Fibroblast of gingiva (primary cell): ENCODE measurements at regions not wholly inside any gene's neighbourhood (a gene's known extent, or its start where the extent isn't known, plus 50 kb on each side); places are given as distances from the start of the nearest gene placed in this dataset.
"Not testable (repeated sequence)": the region's sequence is repeated elsewhere in the genome, so short reads cannot be mapped to it uniquely, and the experiment has no call there.

ENCODE experiments used
- DNase-seq: peaks from one replicate; pipeline ENCODE4 v3.0.0-alpha.2; 2011; ENCODE audit warnings: low read depth

- DNase-seq, result no peak
Measured at GRCh38 chr11:25766332-25767015, 565.5 kb upstream of the ANO3 start.

GRCh38 chr11:25769287-25769686 lies 562.6 kb upstream of the ANO3 start:
- DNase-seq, result no peak

- DNase-seq, result no peak
Measured at GRCh38 chr11:25771605-25772004, 560.3 kb upstream of the ANO3 start.

GRCh38 chr11:25775603-25776002 lies 556.3 kb upstream of the ANO3 start:
- DNase-seq, result no peak

GRCh38 chr11:25776238-25776637 lies 555.7 kb upstream of the ANO3 start:
- no peak for DNase-seq

GRCh38 chr11:25777343-25777742 lies 554.6 kb upstream of the ANO3 start:
- no peak for DNase-seq

GRCh38 chr11:25779033-25779432 lies 552.9 kb upstream of the ANO3 start:
- no peak for DNase-seq

GRCh38 chr11:25787416-25787815 lies 544.5 kb upstream of the ANO3 start:
- no peak for DNase-seq

- DNase-seq, result no peak
Measured at GRCh38 chr11:25790396-25790795, 541.5 kb upstream of the ANO3 start.

GRCh38 chr11:25793637-25794036 lies 538.3 kb upstream of the ANO3 start:
- DNase-seq, result no peak

GRCh38 chr11:25794804-25795203 lies 537.1 kb upstream of the ANO3 start:
- DNase-seq, result no peak

- no peak for DNase-seq
Measured at GRCh38 chr11:25816411-25816810, 515.5 kb upstream of the ANO3 start.

GRCh38 chr11:25824688-25825087 lies 507.2 kb upstream of the ANO3 start:
- no peak for DNase-seq

GRCh38 chr11:25831485-25831884 lies 500.4 kb upstream of the ANO3 start:
- DNase-seq, result not testable (repeated sequence)

GRCh38 chr11:25838918-25839625 lies 492.9 kb upstream of the ANO3 start:
- no peak for DNase-seq

GRCh38 chr11:25844811-25845210 lies 487.1 kb upstream of the ANO3 start:
- DNase-seq, result no peak

GRCh38 chr11:25855916-25856315 lies 476.0 kb upstream of the ANO3 start:
- no peak for DNase-seq

- no peak for DNase-seq
Measured at GRCh38 chr11:25859776-25860175, 472.2 kb upstream of the ANO3 start.

GRCh38 chr11:25860677-25861450 lies 471.1 kb upstream of the ANO3 start:
- peak; percentile 33 for DNase-seq

GRCh38 chr11:25862159-25862558 lies 469.8 kb upstream of the ANO3 start:
- DNase-seq, result no peak

- no peak for DNase-seq
Measured at GRCh38 chr11:25863986-25864385, 467.9 kb upstream of the ANO3 start.

GRCh38 chr11:25876456-25876965 lies 455.4 kb upstream of the ANO3 start:
- no peak for DNase-seq

- DNase-seq, result no peak
Measured at GRCh38 chr11:25886036-25886435, 445.9 kb upstream of the ANO3 start.
